Stimulated activated CD8-positive, alpha-beta memory T cell treated with anti-CD3 and anti-CD28 coated beads, Interleukin-7, amount 100 ng/mL, for 24 hours (primary cell): ENCODE measurements at regions not wholly inside any gene's neighbourhood (a gene's known extent, or its start where the extent isn't known, plus 50 kb on each side); places are given as distances from the start of the nearest gene placed in this dataset.
"Not testable (repeated sequence)": the region's sequence is repeated elsewhere in the genome, so short reads cannot be mapped to it uniquely, and the experiment has no call there.

Source experiments
- DNase-seq: peaks from one replicate; pipeline ENCODE4 v3.0.0-alpha.2; 2020; ENCODE audit warnings: low read depth

GRCh38 chr9:63912451-63912850 lies 1372.6 kb downstream of the FOXD4L5 start:
- not testable (repeated sequence) for DNase-seq

- not testable (repeated sequence) for DNase-seq
These were observed 1375.9 kb downstream of the FOXD4L5 start for GRCh38 chr9:63909076-63909475.

DNA sequence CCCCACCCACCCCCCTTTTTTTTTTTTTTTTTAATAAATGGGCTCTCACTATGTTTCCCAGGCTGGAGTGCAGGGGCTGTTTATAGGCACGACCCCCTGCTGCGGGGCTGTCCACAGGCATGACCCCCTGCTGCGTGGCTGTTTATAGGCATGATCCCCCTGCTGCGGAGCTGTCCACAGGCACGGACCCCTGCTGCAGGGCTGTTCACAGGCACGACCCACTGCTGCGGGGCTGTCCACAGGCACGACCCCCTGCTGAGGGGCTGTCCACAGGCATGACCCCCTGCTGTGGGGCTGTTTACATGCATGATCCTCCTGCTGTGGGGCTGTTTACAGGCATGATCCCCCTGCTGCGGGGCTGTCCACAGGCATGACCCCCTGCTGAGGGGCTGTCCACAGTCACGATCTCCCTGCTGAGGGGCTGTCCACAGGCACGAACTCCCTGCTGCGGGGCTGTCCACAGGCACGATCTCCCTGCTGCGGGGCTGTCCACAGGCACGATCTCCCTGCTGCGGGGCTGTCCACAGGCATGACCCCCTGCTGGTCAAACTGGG lies 1385.3 kb downstream of the FOXD4L5 start:
- not testable (repeated sequence) for DNase-seq

DNA sequence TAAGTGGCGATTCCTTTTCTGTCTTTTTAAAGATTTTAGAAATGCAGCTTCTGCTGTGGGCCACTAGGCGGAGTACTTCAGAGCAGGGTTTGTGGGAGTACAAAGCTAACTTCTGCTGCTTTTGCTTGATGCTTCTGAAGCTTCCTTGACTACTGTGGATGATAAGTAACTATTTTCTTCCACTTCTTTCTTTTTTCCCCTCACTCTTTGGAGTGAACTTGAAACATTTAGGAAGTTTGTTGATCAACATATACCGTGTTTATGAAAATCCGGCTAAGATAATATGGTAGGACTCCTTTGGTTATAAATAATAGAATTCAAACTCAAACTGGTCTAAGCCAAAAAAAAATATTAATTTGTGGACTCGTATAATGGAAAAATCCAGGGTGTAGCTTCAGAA lies 1403.6 kb downstream of the FOXD4L5 start:
- not testable (repeated sequence) for DNase-seq

- DNase-seq: not testable (repeated sequence)
These were observed 1408.6 kb downstream of the FOXD4L5 start for GRCh38 chr9:63876380-63876779.

DNA sequence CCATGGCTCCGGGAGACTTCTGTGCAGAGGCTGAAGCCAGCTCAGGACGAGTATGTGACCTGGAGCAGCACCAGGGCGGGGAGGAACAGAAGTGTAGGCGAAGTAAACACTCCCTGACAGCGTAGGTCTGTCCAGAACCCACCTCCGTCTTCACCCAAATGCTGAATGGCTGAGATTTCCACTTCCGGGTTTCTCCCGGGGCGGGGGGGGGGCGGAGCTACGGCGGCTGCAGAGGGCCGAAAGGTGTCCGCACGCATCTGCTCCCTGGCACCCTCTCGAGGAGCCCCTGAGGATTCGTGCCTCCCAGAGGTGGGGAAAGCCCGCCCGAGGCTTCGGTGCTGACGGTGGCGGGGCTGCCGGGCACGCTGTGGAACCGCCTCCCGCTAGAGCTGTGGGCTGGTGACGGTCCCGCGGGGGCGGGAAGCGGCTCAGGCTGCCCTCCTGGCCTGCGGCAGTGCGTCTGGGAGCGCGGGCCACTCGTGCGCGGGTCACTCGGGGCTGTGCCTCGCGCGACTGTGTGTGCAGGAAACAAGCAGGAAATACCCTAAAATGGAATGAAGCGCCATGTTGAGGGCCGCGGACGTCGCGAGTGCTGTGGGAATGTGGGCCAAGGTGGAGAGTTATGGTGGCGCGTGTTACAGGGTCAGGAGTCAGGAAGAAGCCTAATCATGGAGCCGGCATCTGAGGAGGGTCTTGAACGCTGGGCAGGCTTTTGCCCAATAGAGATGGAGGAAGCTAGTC lies 1425.4 kb downstream of the FOXD4L5 start:
- no peak for DNase-seq

DNA sequence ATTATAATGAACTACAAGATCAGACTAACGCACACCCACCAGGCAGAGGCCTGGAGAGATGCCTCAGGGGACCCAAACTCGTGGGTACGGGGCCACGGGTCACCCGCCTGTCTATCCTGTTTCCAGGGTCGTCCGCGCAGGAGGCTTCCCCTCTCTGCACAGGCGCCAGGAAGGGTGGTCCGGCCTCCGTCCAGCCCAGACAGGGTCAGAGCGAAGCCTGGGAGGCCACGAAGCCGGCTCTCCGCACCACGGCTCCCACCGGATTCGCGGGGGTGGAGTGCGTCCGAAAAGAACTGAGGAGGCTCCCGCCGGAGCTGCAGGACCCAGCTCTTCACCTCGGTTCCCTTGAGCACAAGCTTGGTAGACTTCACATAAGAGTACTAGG lies 1425.9 kb downstream of the FOXD4L5 start:
- not testable (repeated sequence) for DNase-seq

DNA sequence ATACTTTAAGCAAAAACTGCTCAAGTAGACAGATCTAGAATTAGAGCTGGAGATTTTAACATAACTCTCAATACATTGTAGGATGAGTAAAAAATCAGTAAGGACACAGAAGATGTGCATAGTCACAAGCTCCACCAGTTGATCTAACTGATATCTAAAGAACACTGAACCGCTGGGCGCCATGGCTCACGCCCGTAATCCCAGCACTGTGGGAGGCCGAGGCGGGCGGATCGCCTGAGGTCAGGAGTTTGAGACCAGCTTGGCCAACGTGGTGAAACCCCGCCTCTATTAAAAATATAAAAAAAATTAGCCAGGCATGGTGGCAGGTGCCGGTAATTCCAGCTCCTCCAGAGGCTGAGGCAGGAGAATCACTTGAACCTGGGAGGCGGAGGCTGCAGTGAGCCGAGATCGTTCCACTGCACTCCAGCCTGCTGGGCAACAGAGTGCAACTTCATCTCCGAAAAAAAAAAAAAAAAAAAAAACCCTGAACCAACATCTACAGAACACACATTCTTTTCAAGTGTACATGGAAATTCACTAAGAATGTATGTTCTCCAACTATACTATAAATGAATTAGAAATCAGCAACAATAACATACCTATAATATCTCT lies 1431.8 kb downstream of the FOXD4L5 start:
- not testable (repeated sequence) for DNase-seq

- not testable (repeated sequence) for DNase-seq
These were observed 1460.2 kb downstream of the FOXD4L5 start for GRCh38 chr9:63824804-63825203.

- DNase-seq: not testable (repeated sequence)
These were observed 1461.4 kb downstream of the FOXD4L5 start for GRCh38 chr9:63823375-63824201.

DNA sequence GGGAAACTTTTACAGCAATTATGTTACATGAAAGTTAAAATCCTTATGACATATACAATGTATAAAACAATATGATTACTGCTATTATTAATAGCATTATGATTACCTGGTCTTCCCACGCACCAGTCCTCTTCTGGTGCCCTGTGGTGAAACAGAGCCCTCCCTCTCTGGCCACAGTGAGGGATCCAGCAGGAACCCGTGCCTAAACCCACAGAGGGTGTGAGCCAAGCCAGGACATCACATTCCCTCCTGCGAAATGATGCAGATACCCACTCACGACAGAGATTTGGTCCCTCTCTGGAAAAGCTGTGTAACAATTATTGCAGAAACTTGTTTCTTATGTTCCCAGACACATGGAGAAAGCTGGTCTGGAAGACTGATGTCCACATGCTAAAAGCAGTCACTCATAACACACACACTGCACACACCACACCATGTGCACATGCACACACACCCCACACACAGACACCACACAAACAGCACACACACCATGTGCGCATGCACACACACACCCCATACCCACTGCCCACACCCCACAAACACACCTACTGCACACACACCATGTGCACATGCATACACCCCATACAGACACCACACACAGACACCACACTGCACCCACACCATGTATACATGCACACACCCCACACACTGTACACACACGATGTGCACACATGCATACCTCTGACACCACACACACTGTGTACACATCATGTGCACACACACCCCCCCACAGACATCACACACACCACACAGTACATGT lies 1462.2 kb downstream of the FOXD4L5 start:
- DNase-seq: not testable (repeated sequence)

DNA sequence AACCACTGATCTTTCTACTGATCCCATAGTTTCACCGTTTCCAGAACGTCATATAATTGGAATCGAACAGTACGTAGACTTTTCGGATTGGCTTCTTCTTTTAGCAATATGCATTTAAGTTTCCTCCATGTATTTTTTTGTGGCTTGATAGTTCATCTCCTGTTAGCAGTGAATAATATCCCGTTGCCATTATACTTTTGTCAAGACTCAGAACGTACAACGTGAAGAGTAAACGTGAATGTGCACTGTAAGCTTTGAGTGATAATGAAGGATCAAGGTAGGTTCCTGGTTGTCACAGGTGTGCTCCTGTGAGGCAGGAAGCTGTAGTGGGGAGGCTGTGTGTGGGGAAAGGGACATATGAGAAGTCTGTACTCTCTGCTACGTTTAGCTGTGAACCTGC lies 1463.7 kb downstream of the FOXD4L5 start:
- not testable (repeated sequence) for DNase-seq

DNA sequence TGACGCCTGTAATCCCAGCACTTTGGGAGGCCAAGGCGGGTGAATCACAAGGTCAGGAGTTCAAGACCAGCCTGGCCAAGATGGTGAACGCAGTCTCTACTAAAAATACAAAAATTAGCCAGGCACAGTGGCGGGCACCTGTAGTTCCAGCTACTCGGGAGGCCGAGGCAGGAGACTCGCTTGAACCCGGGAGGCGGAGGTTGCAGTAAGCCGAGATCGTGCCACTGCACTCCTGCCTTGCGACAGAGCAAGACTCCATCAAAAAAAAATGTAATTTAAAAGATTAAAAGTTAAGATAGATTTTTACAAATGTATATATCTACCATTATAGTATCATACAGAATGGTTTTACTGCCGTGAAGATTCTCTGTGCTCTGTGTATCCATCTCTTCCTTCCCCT lies 1464.1 kb downstream of the FOXD4L5 start:
- not testable (repeated sequence) for DNase-seq

DNA sequence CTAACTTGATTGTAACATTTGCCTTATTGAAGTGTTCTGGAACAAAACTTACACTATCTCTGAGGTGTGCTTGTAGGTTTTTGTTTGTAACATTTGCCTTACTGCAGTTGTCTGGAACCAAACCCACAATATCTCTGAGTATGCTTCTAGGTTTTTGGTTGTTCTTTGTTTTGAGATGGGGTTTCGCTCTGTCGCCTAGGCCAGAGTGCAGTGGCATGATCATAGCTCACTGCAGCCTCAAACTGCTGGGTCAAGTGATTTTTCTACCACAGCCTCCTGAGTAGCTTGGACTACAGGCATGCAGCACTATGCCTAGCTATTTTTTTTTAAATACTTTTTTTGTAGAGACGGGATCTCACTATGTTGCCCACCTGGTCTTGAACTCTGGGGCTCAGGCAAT lies 1464.6 kb downstream of the FOXD4L5 start:
- not testable (repeated sequence) for DNase-seq

- DNase-seq: peak; percentile 37
These were observed 1467.1 kb downstream of the FOXD4L5 start for GRCh38 chr9:63817622-63818518.

DNA sequence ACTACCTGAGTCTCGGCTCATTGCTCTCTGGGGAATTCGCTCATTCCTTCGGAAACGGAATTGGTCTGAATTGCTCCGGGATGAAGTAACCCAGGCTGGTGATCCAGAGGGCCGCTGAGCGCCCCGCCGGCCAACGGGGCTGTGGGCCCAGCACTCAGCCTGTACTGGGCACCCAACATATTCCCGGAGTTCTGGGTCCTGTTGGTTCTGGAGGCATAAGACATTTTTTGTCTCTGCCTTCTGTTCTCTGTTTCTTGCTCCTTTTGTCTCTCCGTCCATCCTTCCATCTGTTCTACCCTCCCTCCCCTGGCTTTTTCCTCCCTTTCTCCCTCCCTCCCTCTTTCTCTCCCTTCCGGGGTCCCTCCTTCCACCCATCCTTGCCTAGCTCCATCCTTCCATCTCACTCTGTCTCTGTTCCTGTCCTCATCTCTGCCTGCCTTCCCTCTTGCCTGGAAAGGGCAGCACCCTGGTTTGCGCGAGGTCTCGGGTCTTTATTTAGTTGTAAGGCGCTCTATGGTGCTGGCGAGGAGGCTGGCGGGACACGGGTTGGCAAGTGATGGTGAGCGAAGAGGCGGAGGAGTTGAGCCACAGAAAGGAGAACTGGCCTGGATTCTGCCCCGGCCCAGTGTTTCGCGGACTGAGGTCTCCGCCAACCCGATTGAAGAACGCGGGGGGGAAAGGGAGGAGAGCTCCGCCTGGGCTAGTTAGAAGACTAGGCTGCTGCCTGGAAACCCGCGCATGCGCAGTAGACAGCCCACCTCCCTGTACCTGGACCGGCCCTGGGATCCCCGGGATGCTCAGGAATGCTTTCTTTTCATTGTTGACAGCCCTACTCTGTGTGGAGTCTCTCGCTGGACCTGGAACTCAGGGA lies 1468.0 kb downstream of the FOXD4L5 start:
- peak; percentile 55 for DNase-seq

DNA sequence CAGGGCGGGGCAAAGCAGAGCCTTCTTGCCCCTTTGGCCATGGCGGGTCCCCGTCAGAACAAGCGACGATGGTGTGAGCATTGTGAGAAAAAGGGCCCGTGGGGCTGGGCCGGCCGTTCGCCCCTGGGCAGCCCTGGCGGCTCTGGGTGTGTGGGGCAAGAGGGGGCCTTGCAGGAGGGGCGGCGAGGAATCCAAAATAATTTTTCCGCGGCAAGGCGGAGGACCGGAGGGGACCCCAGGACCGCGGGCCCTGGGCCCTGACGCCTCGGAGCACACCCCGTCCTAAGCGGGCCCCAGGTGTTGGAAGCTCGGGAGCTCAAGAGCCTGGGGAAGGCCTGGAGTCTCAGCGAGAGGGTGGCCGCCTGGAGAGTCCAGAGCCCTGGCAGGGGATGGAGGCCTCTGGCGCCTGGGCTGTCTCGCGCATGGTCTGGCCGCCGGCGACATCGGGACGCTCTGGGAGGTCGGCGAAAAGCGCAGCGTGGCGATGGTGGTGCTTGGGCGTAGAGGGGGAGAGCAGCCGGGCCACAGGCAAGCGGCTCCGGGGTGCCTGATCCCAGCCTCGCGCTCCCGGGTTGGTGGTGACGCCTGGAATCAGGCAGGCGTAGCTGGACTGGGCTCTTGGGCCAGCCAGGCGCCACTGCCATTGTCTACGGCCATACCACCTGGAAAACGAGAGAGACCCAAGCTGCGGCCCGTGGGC lies 1469.9 kb downstream of the FOXD4L5 start:
- DNase-seq: not testable (repeated sequence)

- DNase-seq: not testable (repeated sequence)
These were observed 1471.5 kb downstream of the FOXD4L5 start for GRCh38 chr9:63813391-63814021.
